ENCODE measurements at regions not wholly inside any gene's neighbourhood (a gene's known extent, or its start where the extent isn't known, plus 50 kb on each side); places are given as distances from the start of the nearest gene placed in this dataset.
"Not testable (repeated sequence)": the region's sequence is repeated elsewhere in the genome, so short reads cannot be mapped to it uniquely, and the experiment has no call there.

DNA sequence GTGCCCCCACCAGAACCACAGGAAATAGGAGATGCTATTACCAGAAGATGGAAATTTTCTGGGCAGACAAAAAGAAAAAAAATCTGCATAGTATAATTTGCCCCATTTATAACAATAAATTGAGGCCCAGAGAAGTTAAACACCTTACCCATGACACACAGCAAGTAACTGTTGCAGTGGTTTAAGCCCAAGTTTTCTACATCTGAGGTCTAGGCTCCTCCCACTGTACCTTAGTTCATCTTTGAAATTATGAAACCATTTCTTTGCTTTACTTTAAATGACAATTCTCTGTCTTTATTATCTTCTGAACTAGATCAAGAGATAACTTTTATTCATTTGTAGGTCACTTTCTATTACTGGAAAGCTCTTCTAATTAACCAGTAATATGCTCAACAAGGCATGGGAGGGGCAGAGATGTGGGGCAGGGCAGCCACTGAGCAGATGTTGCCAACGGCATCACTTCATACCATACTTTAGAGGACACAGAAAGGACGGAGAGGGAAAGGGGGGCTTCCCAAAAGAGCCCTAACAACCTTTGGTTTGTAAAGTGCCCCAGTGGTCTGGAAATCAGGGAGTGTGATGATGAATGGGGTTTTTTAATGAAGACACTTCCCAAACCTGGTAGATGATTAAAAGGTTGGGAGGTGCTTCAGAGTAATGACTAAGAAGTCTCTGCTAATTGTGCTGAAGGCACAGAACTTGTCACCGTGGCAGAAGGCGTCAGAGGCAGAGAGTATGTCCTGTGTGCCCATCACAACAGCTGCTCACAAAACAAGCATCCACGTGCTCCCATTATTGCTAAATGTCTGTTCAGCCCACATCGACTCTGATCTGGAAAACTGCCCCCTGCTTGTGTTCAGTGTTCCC, 342.5 kb downstream of the SHQ1 start:
- Histone ChIP-seq H3K4me2 (no peak overlapping the region), H3K27ac (no peak overlapping the region), H3K4me3 (no peak overlapping the region), H3K4me1 (no peaks in the 10 kb centered on the region), H3K9me3 (no peaks in the 10 kb centered on the region)
- ATAC-seq (no peak), FAIRE-seq (no peak), DNase-seq (ENCODE audit: low read depth in 1 of 2, low spot score in 1 of 2) (no peak)
- WGBS (ENCODE audit: missing lambda C conversion rate): 44% methylated on average over 6 of the region's 6 CpGs
- POLR2A ChIA-PET: no interaction called here
- TF ChIP-seq CHD2 (IDR thresholded peaks at IDR 0.05; ENCODE audit: low read length, partially characterized antibody): no peak
- TF ChIP-seq EP300 (IDR thresholded peaks at IDR 0.05): no peak
- no peak for TF ChIP-seq CHD4 (IDR thresholded peaks at IDR 0.05; ENCODE audit: borderline replicate concordance)
- no peak for TF ChIP-seq HDAC2 (IDR thresholded peaks at IDR 0.05)
- TF ChIP-seq PHF8 (IDR thresholded peaks at IDR 0.05; ENCODE audit: borderline replicate concordance, low read depth): no peak
- no peak for TF ChIP-seq RFX5 (IDR thresholded peaks at IDR 0.05)
- TF ChIP-seq TP53 (CRISPR knock-in tag; IDR thresholded peaks at IDR 0.05): no peak
- TF ChIP-seq ELK1 (IDR thresholded peaks at IDR 0.05; ENCODE audit: low read depth, low read length): no peak
- TF ChIP-seq RNF2 (IDR thresholded peaks at IDR 0.05; ENCODE audit: borderline replicate concordance, low read depth): no peak
- no peak for TF ChIP-seq NFE2L2 (conservative IDR thresholded peaks at IDR 0.05; ENCODE audit: low read length)
- no peak for TF ChIP-seq JUN (IDR thresholded peaks at IDR 0.05)
- TF ChIP-seq MAX (IDR thresholded peaks at IDR 0.05): no peak
- no peak for TF ChIP-seq POLR2AphosphoS2 (conservative IDR thresholded peaks at IDR 0.05; ENCODE audit: low read length)
- TF ChIP-seq BCL3 (IDR thresholded peaks at IDR 0.05): no peak
- TF ChIP-seq HOXA7 (CRISPR knock-in tag; IDR thresholded peaks at IDR 0.05): no peak
- no peak for TF ChIP-seq HES2 (IDR thresholded peaks at IDR 0.05)
- no peak for TF ChIP-seq RCOR1 (IDR thresholded peaks at IDR 0.05; ENCODE audit: low read depth, low read length)
- TF ChIP-seq, protein P1, sequence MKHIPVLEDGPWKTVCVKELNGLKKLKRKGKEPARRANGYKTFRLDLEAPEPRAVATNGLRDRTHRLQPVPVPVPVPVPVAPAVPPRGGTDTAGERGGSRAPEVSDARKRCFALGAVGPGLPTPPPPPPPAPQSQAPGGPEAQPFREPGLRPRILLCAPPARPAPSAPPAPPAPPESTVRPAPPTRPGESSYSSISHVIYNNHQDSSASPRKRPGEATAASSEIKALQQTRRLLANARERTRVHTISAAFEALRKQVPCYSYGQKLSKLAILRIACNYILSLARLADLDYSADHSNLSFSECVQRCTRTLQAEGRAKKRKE (CRISPR knock-in tag; IDR thresholded peaks at IDR 0.05; ENCODE audit: low read depth): no peak
- TF ChIP-seq ESRRA (IDR thresholded peaks at IDR 0.05; ENCODE audit: borderline replicate concordance, low read length): no peak
- CTCF ChIA-PET: no interaction called here

GRCh38 chr3:72497501-72497900, 350.7 kb downstream of the SHQ1 start:
- H3K4me2 ChIP-seq; H3K4me3 ChIP-seq; H3K4me1 ChIP-seq; FAIRE-seq; DNase-seq (ENCODE audit: low read depth in 1 of 2, low spot score in 1 of 2); POLR2A ChIA-PET; ATAC-seq; H3K9me3 ChIP-seq; H3K27ac ChIP-seq: not testable (repeated sequence)
- CTCF ChIA-PET: interaction anchor here (1.1 kb wide), 1 partner anchor 65 kb away, joined by 3 read pairs; no protein-coding TSS in a partner anchor
- WGBS (ENCODE audit: missing lambda C conversion rate): 56% methylated on average over 7 of the region's 7 CpGs
